ENCODE measurements at regions not wholly inside any gene's neighbourhood (a gene's known extent, or its start where the extent isn't known, plus 50 kb on each side); places are given as distances from the start of the nearest gene placed in this dataset.
"Not testable (repeated sequence)": the region's sequence is repeated elsewhere in the genome, so short reads cannot be mapped to it uniquely, and the experiment has no call there.

- DNase-seq: no peak
Measured at GRCh38 chr13:22871231-22871630, 309.5 kb upstream of the SGCG start.

GRCh38 chr13:22874839-22875238 lies 305.9 kb upstream of the SGCG start:
- no peak for DNase-seq

GRCh38 chr13:22877421-22877820 lies 303.4 kb upstream of the SGCG start:
- DNase-seq: no peak

GRCh38 chr13:22880741-22881720 lies 299.7 kb upstream of the SGCG start:
- no peak for DNase-seq

GRCh38 chr13:22881721-22882608 lies 298.8 kb upstream of the SGCG start:
- not testable (repeated sequence) for DNase-seq

- DNase-seq: no peak
Measured at GRCh38 chr13:22883262-22883840, 297.4 kb upstream of the SGCG start.

GRCh38 chr13:22883956-22884355 lies 296.8 kb upstream of the SGCG start:
- DNase-seq: no peak

- not testable (repeated sequence) for DNase-seq
Measured at GRCh38 chr13:22886061-22886460, 294.7 kb upstream of the SGCG start.

GRCh38 chr13:22889376-22889775 lies 291.4 kb upstream of the SGCG start:
- not testable (repeated sequence) for DNase-seq

GRCh38 chr13:22893204-22893603 lies 287.6 kb upstream of the SGCG start:
- no peak for DNase-seq

- DNase-seq: no peak
Measured at GRCh38 chr13:22893777-22894176, 287.0 kb upstream of the SGCG start.

GRCh38 chr13:22897571-22898314 lies 283.0 kb upstream of the SGCG start:
- DNase-seq: no peak

- not testable (repeated sequence) for DNase-seq
Measured at GRCh38 chr13:22900416-22900951, 280.3 kb upstream of the SGCG start.

GRCh38 chr13:22903301-22903700 lies 277.5 kb upstream of the SGCG start:
- DNase-seq: no peak

GRCh38 chr13:22903925-22904324 lies 276.9 kb upstream of the SGCG start:
- no peak for DNase-seq

GRCh38 chr13:22915442-22916082 lies 265.2 kb upstream of the SGCG start:
- DNase-seq: peak in 1 of 2 experiments; percentile 42

GRCh38 chr13:22916276-22916675 lies 264.5 kb upstream of the SGCG start:
- not testable (repeated sequence) for DNase-seq

- no peak for DNase-seq
Measured at GRCh38 chr13:22925881-22926747, 254.7 kb upstream of the SGCG start.

- no peak for DNase-seq
Measured at GRCh38 chr13:22926748-22927400, 253.9 kb upstream of the SGCG start.

GRCh38 chr13:22927845-22928244 lies 252.9 kb upstream of the SGCG start:
- DNase-seq: not testable (repeated sequence)
